HEK293T (cell line): ENCODE measurements at regions not wholly inside any gene's neighbourhood (a gene's known extent, or its start where the extent isn't known, plus 50 kb on each side); places are given as distances from the start of the nearest gene placed in this dataset.

Experiments
- BHLHE40 ChIP-seq: fragments of 450-650 bp; IDR thresholded peaks from 2 replicates; pipeline ENCODE4 v1.6.1; 2016; ENCODE audit warnings: mild to moderate bottlenecking, moderate library complexity, borderline replicate concordance
- FOXK2 ChIP-seq: fragments of 450-650 bp; IDR thresholded peaks from 2 replicates; pipeline ENCODE4 v1.6.1; 2016; ENCODE audit warnings: mild to moderate bottlenecking
- FOXM1 ChIP-seq: fragments of 450-650 bp; IDR thresholded peaks from 2 replicates; pipeline ENCODE4 v1.6.1; 2017; ENCODE audit warnings: mild to moderate bottlenecking, borderline replicate concordance
- HDGF ChIP-seq: fragments of 450-650 bp; IDR thresholded peaks from 2 replicates; pipeline ENCODE4 v1.6.1; 2017; ENCODE audit warnings: antibody characterized with exemption, borderline replicate concordance
- L3MBTL2 ChIP-seq: fragments of 450-650 bp; conservative IDR thresholded peaks from 2 replicates; pipeline ENCODE4 v1.6.1; 2016; ENCODE audit warnings: mild to moderate bottlenecking
- NFRKB ChIP-seq: fragments of 450-650 bp; IDR thresholded peaks from 2 replicates; pipeline ENCODE4 v1.6.1; 2016; ENCODE audit warnings: mild to moderate bottlenecking, moderate library complexity
- PKNOX1 ChIP-seq: fragments of 450-650 bp; IDR thresholded peaks from 2 replicates; pipeline ENCODE4 v1.6.1; 2016
- SP1 ChIP-seq: fragments of 450-650 bp; IDR thresholded peaks from 2 replicates; pipeline ENCODE4 v1.6.1; 2017
- ZNF384 ChIP-seq: fragments of 450-650 bp; IDR thresholded peaks from 2 replicates; pipeline ENCODE4 v1.6.1; 2016

- TF ChIP-seq FOXM1 (no peak), NFRKB (no peak), PKNOX1 (no peak), FOXK2 (no peak), ZNF384 (no peak), SP1 (no peak), HDGF (no peak), BHLHE40 (no peak), L3MBTL2 (no peak)
These were observed 169.0 kb upstream of the EEA1 start for GRCh38 chr12:93098077-93098476.
